Activated CD4-positive, alpha-beta T cell treated with anti-CD3 and anti-CD28 coated beads, Interleukin-2, Interleukin-6, amounts not matched to agents 100 ng/mL and 50 ng/mL, durations not matched to agents 16 hours and 8 hours (primary cell): ENCODE measurements at regions not wholly inside any gene's neighbourhood (a gene's known extent, or its start where the extent isn't known, plus 50 kb on each side); places are given as distances from the start of the nearest gene placed in this dataset.

Experiments
- DNase-seq: peaks from one replicate; pipeline ENCODE4 v3.0.0-alpha.2; 2020

GRCh38 chr11:42526426-42526825 is 785.4 kb upstream of the API5 start:
- DNase-seq = no peak

GRCh38 chr11:42528471-42528870 is 783.3 kb upstream of the API5 start:
- DNase-seq = no peak

GRCh38 chr11:42528911-42529310 is 782.9 kb upstream of the API5 start:
- no peak for DNase-seq

- DNase-seq = no peak
Measured at GRCh38 chr11:42536611-42537360, 775.0 kb upstream of the API5 start.

- DNase-seq = no peak
Measured at GRCh38 chr11:42542336-42542735, 769.5 kb upstream of the API5 start.

GRCh38 chr11:42543844-42544419 is 767.9 kb upstream of the API5 start:
- no peak for DNase-seq

- DNase-seq = no peak
Measured at GRCh38 chr11:42544726-42545125, 767.1 kb upstream of the API5 start.

- no peak for DNase-seq
Measured at GRCh38 chr11:42545954-42546353, 765.8 kb upstream of the API5 start.

- no peak for DNase-seq
Measured at GRCh38 chr11:42552786-42553185, 759.0 kb upstream of the API5 start.

GRCh38 chr11:42555190-42555589 is 756.6 kb upstream of the API5 start:
- no peak for DNase-seq

- no peak for DNase-seq
Measured at GRCh38 chr11:42571131-42571877, 740.5 kb upstream of the API5 start.

- no peak for DNase-seq
Measured at GRCh38 chr11:42571878-42572610, 739.8 kb upstream of the API5 start.

- no peak for DNase-seq
Measured at GRCh38 chr11:42576318-42576717, 735.5 kb upstream of the API5 start.

- DNase-seq = no peak
Measured at GRCh38 chr11:42589286-42589685, 722.5 kb upstream of the API5 start.

- DNase-seq = no peak
Measured at GRCh38 chr11:42591841-42592240, 720.0 kb upstream of the API5 start.

- no peak for DNase-seq
Measured at GRCh38 chr11:42593441-42593840, 718.4 kb upstream of the API5 start.

- DNase-seq = no peak
Measured at GRCh38 chr11:42595876-42596275, 715.9 kb upstream of the API5 start.

- no peak for DNase-seq
Measured at GRCh38 chr11:42596576-42597145, 715.1 kb upstream of the API5 start.

GRCh38 chr11:42598341-42598740 is 713.5 kb upstream of the API5 start:
- no peak for DNase-seq

- DNase-seq = no peak
Measured at GRCh38 chr11:42620796-42621195, 691.0 kb upstream of the API5 start.

- DNase-seq = no peak
Measured at GRCh38 chr11:42625757-42626665, 685.8 kb upstream of the API5 start.
